ENCODE measurements at regions not wholly inside any gene's neighbourhood (a gene's known extent, or its start where the extent isn't known, plus 50 kb on each side); places are given as distances from the start of the nearest gene placed in this dataset.

- no peaks in the 10 kb centered on the region for H3K27me3 ChIP-seq (ENCODE audit: control insufficient read depth in 1 of 2, insufficient read depth in 2 of 2, low read length in 2 of 2)
- Mint-ChIP-seq H3K27ac (no peak overlapping the region), H3K9me3 (peaks cover 5% of the 10 kb centered on the region), H3K27me3 (no peaks in the 10 kb centered on the region), H3K4me3 (no peak overlapping the region), H3K36me3 (ENCODE audit: low read depth) (no peaks in the 10 kb centered on the region), H3K4me1 (ENCODE audit: low read depth) (no peaks in the 10 kb centered on the region)
- no peaks in the 10 kb centered on the region for H3K4me1 ChIP-seq (ENCODE audit: insufficient read depth, low read length)
- ChIA-PET CTCF (no interaction called here), POLR2A (no interaction called here)
- no peak overlapping the region for H3K27ac ChIP-seq (ENCODE audit: low read depth in 1 of 2, low read length in 2 of 2)
- no peak for DNase-seq
- TF ChIP-seq, protein P1, sequence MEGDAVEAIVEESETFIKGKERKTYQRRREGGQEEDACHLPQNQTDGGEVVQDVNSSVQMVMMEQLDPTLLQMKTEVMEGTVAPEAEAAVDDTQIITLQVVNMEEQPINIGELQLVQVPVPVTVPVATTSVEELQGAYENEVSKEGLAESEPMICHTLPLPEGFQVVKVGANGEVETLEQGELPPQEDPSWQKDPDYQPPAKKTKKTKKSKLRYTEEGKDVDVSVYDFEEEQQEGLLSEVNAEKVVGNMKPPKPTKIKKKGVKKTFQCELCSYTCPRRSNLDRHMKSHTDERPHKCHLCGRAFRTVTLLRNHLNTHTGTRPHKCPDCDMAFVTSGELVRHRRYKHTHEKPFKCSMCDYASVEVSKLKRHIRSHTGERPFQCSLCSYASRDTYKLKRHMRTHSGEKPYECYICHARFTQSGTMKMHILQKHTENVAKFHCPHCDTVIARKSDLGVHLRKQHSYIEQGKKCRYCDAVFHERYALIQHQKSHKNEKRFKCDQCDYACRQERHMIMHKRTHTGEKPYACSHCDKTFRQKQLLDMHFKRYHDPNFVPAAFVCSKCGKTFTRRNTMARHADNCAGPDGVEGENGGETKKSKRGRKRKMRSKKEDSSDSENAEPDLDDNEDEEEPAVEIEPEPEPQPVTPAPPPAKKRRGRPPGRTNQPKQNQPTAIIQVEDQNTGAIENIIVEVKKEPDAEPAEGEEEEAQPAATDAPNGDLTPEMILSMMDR (IDR thresholded peaks at IDR 0.05), result no peak
- ATAC-seq (ENCODE audit: poor library complexity), result no peak
- H3K9me3 ChIP-seq (ENCODE audit: control insufficient read depth in 1 of 2, insufficient read depth in 1 of 2, low read length in 2 of 2), result peaks cover 0 to 3% of the 10 kb centered on the region in 2 experiments
- H3K36me3 ChIP-seq (ENCODE audit: insufficient read depth, low read length), result no peaks in the 10 kb centered on the region
- intact Hi-C loops (cut with DNase I, micrococcal nuclease), result no loop called here
- H3K4me3 ChIP-seq (ENCODE audit: low read length), result no peak overlapping the region
Measured at GRCh38 chr2:228545748-228546145, 364.3 kb upstream of the SPHKAP start.

DNA sequence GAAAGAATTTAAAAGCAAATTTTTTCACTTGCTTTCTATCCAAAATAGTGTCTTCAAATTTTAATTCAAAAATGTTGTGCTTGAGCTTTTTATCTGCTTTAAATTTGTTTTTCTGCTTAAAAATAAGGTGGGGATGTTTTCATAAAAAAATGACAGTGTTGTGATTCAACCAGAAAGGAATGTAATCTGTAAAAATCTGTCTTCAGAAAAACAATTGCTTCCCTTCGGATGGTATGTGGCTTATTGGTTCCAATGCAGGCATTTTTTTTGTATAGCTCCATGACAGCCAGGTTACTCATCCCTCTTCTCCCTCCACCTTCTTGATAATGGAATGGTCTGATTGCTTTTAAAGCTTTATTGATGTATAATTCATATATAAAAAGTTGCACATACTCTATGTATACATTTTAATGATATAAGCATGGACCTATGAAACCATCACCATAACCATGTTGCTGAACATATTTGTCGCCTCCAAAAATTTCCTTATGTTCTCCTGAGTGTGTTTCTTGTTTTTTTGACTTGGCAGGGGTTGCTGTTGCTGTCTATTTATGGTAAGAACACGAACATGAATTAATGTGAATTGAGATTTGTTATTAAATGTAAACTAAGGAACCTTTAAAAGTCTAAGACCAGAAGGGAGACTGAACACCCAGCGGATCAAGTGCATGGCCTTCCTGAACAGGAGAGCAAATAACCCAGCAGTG, 363.7 kb upstream of the SPHKAP start:
- H3K4me3 ChIP-seq (ENCODE audit: low read length), result no peak overlapping the region
- H3K36me3 ChIP-seq (ENCODE audit: insufficient read depth, low read length), result no peaks in the 10 kb centered on the region
- no peaks in the 10 kb centered on the region for H3K36me3 Mint-ChIP-seq (ENCODE audit: low read depth)
- intact Hi-C loops (cut with DNase I, micrococcal nuclease), result no loop called here
- peaks cover 0 to 3% of the 10 kb centered on the region in 2 experiments for H3K9me3 ChIP-seq (ENCODE audit: control insufficient read depth in 1 of 2, insufficient read depth in 1 of 2, low read length in 2 of 2)
- ChIA-PET CTCF (no interaction called here), POLR2A (no interaction called here)
- H3K27ac Mint-ChIP-seq, result no peak overlapping the region
- peaks cover 3% of the 10 kb centered on the region for H3K9me3 Mint-ChIP-seq
- H3K4me1 ChIP-seq (ENCODE audit: insufficient read depth, low read length), result no peaks in the 10 kb centered on the region
- TF ChIP-seq, protein P1 (IDR thresholded peaks at IDR 0.05), result no peak
- no peaks in the 10 kb centered on the region for H3K4me1 Mint-ChIP-seq (ENCODE audit: low read depth)
- DNase-seq (no peak), ATAC-seq (ENCODE audit: poor library complexity) (no peak)
- H3K4me3 Mint-ChIP-seq, result no peak overlapping the region
- H3K27me3 ChIP-seq (ENCODE audit: control insufficient read depth in 1 of 2, insufficient read depth in 2 of 2, low read length in 2 of 2), result no peaks in the 10 kb centered on the region
- H3K27ac ChIP-seq (ENCODE audit: low read depth in 1 of 2, low read length in 2 of 2), result no peak overlapping the region
- H3K27me3 Mint-ChIP-seq, result no peaks in the 10 kb centered on the region

GRCh38 chr2:228543117-228543516, 361.6 kb upstream of the SPHKAP start:
- intact Hi-C loops (cut with DNase I, micrococcal nuclease), result no loop called here
- peaks cover 0 to 8% of the 10 kb centered on the region in 2 experiments for H3K9me3 ChIP-seq (ENCODE audit: control insufficient read depth in 1 of 2, insufficient read depth in 1 of 2, low read length in 2 of 2)
- Mint-ChIP-seq H3K4me1 (ENCODE audit: low read depth) (no peaks in the 10 kb centered on the region), H3K27ac (no peak overlapping the region), H3K36me3 (ENCODE audit: low read depth) (no peaks in the 10 kb centered on the region), H3K27me3 (no peaks in the 10 kb centered on the region), H3K9me3 (no peaks in the 10 kb centered on the region), H3K4me3 (no peak overlapping the region)
- no peak overlapping the region for H3K4me3 ChIP-seq (ENCODE audit: low read length)
- no peaks in the 10 kb centered on the region for H3K36me3 ChIP-seq (ENCODE audit: insufficient read depth, low read length)
- H3K4me1 ChIP-seq (ENCODE audit: insufficient read depth, low read length), result no peaks in the 10 kb centered on the region
- no peak for ATAC-seq (ENCODE audit: poor library complexity)
- H3K27ac ChIP-seq (ENCODE audit: low read depth in 1 of 2, low read length in 2 of 2), result no peak overlapping the region
- DNase-seq, result no peak
- no peaks in the 10 kb centered on the region for H3K27me3 ChIP-seq (ENCODE audit: control insufficient read depth in 1 of 2, insufficient read depth in 2 of 2, low read length in 2 of 2)
- ChIA-PET CTCF (no interaction called here), POLR2A (no interaction called here)
- TF ChIP-seq, protein P1 (IDR thresholded peaks at IDR 0.05), result no peak

Measured in CD4-positive, alpha-beta T cell (primary cell).